GM20000 (cell line): ENCODE measurements at regions not wholly inside any gene's neighbourhood (a gene's known extent, or its start where the extent isn't known, plus 50 kb on each side); places are given as distances from the start of the nearest gene placed in this dataset.

Source experiments
- DNase-seq: peaks from one replicate; pipeline ENCODE4 v3.0.0; 2012; ENCODE audit warnings: low spot score
- TF ChIP-seq, protein P1 (sequence below): IDR thresholded peaks from 2 replicates; pipeline ENCODE4 v1.5.1; 2012; ENCODE audit warnings: mild to moderate bottlenecking, control low read depth; ENCODE audit errors: extremely low read depth, missing control alignments

DNA sequence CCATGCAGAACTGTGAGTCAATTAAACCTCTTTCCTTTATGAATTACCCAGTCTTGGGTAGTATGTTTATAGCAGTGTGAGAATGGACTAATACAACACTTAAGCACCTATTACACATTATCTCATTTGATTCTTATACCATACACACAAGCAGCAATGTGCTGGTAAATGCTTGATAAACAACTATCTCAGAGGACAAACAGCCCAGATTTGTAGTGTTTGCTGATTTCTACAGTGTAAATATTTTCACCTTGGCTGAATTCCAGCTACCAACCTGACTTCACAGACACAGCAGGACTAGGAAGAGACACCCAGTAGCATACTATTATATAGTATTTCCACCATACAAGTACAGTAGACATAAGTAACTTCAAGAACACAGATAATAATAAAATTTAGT is 406.5 kb upstream of the CNKSR2 start:
- TF ChIP-seq, protein P1, sequence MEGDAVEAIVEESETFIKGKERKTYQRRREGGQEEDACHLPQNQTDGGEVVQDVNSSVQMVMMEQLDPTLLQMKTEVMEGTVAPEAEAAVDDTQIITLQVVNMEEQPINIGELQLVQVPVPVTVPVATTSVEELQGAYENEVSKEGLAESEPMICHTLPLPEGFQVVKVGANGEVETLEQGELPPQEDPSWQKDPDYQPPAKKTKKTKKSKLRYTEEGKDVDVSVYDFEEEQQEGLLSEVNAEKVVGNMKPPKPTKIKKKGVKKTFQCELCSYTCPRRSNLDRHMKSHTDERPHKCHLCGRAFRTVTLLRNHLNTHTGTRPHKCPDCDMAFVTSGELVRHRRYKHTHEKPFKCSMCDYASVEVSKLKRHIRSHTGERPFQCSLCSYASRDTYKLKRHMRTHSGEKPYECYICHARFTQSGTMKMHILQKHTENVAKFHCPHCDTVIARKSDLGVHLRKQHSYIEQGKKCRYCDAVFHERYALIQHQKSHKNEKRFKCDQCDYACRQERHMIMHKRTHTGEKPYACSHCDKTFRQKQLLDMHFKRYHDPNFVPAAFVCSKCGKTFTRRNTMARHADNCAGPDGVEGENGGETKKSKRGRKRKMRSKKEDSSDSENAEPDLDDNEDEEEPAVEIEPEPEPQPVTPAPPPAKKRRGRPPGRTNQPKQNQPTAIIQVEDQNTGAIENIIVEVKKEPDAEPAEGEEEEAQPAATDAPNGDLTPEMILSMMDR: no peak
- DNase-seq: no peak

DNA sequence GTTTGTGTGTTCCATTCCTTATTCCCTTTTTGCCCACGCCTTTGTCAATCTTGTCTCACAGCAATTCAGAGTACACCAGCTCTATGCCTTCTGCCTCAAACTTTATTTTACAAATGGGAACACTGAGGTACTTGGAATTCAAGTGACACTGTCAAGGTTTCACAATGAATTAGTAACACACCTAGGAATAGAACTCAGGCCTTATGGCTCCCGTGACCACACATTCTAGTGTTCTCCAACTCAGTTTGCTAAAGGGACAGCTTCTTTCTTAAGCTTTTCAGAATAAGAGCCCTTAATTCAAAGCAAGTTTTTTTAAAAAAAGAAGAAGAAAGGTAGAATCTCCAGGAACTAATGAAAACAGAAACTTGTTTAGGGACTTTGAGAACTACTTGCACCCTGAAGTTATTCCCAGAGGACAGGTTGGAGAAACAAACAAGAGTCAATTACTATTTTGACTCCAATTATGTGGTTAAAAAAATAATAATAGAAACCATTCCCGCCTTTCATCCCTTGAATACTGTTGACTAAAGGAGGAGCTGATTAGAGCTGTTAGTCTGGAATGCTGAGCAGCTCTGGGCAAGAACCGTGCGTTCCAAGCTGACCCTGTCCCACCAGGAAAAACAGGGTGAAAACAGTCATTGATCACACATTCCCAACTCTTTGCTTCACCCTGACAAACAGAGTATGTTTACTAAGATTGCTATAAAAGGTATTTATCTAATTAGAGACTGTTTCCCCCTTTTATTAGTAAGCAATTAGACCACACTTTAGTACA is 408.8 kb upstream of the CNKSR2 start:
- TF ChIP-seq, protein P1: no peak
- DNase-seq: no peak

DNA sequence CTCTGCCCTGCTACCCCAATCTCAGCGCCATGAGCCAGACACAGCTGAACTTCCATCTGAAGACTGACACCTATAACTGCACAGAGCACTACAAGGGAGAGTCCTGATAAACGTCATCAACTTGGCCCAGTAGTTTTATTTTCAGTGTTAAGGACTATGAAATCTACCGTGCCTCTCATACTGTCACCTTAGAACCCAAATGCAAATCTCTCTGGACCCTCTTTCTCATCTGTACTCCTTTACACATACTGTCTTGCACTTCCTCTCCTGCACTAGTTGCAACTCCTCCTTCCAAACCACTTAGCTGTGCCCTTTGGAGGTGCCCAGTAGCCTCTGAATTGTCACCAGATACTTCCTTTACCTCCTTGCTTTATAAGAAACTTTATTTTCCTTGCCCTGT is 420.2 kb upstream of the CNKSR2 start:
- no peak for DNase-seq
- TF ChIP-seq, protein P1: no peak

DNA sequence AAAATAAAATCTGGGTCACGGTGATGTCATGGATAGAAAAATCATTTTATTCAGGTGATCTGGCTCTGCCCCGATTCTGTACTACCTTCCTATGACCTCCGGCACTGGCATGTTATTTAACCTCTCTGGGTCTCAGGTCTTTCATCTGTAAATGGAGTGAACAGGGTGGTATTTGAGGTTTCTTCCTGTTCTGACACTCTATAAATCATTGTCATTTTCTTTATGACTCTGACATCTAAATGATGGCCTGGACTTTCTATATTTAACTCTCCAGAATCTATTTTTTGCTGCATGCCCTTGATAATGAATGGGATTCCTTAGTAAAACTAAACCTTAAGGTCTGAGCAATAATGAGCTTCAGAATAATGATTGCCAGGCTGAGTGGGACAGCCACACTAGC is 422.0 kb upstream of the CNKSR2 start:
- DNase-seq: no peak

DNA sequence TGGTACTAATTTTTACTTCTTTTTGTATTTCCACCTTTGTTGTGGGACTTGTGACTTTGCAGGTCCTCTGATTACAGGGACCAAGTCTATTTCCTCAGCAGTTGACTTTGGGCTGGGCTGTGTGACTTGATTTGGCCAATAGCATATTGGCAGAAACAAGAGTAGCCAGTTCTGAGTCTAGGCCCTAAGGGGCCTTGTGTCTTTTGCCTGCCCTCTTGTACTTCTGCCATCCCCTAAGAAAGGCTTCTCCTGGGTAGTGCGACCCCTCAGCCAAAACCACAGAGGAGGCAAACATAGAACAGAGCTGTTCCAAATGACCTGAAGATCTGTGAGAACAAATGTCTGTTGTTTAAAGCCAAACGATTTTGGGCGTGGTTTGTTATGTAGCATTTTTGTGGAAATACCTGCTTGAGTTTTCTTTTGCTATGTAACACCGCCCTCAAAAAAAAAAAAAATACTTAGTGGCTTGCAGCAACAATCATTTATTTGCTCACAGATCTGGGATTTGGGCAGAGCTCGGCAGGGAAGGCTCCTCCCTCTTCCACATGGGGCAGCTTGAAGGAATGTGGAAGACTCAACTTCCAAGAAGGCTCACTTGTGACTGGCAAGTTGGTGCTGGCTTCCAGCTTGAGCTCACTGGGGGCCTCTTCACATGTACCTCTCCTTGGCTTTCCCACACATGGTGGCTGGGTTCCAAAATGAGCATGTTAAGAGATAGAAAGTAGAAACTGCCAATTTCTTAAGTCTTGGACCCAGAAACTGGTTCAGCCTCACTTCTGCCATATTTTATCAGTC is 423.0 kb upstream of the CNKSR2 start:
- TF ChIP-seq, protein P1: no peak
- DNase-seq: no peak

More for the DNA sequence above, 422.0 kb upstream of the CNKSR2 start:
- TF ChIP-seq, protein P1: no peak

DNA sequence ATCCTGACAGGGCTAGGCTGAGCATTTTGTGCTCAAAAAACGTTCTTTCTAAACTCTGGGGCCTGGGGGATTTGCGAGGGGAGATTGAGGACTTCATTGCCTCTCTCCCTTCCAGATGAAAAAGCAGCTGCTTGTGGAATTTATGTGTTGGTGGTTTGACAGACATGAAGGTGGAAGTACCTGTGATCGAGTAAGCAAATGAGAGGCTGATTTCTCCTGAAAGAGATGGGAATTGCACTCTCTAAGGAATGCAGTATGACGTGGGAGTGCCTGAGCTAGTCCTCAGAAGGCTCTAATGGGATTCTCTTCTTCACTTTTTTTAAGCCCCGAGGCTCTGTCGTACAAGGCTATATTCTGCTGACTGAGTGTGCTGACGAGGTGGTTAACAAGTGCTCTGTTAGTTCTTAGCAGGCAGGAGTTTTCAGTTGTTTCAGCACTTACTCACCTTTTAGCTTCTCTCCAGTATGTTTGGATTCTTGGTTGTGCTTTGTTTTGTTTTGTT is 426.8 kb upstream of the CNKSR2 start:
- no peak for DNase-seq

More for the DNA sequence above, 426.8 kb upstream of the CNKSR2 start:
- TF ChIP-seq, protein P1: no peak
